ENCODE measurements at regions not wholly inside any gene's neighbourhood (a gene's known extent, or its start where the extent isn't known, plus 50 kb on each side); places are given as distances from the start of the nearest gene placed in this dataset.

GRCh38 chr1:218526198-218526580 is 181.1 kb downstream of the TGFB2 start:
- no peak for DNase-seq

DNA sequence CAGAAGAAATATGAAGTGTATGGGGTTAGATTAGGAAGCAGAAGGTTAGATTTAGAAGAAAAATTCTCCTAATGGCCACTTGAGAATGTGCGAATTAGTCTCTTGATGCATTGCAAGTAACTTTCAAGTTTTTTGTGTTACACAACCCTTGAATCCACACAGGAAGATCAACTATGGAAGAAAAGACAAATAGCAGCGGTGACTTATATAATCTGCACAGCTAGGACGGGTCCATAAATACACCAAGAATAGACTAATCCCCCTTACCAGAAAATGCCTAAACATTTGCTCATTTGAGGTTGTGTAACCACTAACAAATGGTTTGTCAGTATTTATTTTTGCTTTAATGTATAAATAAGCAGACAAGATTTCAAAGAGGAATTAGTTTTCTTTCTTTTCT is 182.6 kb downstream of the TGFB2 start:
- DNase-seq: no peak

DNA sequence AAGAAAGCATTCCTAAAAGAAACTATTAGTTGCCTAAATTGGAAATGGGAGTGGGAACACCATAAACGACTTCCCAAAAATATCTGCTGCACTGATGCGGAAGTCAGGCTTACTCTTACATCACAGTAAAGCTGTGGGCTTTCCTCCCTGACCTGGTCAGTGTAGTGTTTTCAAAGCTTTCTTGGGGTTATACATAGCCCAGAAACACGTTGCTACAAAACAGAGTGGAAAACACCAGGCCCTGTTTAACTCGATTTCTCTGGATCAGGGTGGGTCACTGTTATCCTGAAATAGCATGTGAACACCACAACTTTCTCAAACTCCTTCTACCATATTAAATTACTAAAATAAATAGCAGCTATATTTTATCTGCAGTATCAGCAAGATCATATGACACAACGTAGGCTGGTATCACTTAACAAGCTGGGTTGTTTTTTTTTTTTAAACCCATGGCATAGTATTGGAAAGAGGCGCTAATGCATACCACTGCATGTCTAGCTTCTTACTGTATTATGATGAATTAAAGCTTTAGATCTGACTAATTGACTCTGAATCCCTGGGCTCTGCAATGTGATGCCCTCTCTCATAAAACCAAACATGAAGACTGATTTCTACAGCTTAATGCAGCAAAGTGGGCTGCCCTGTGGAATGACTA is 184.6 kb downstream of the TGFB2 start:
- peak; percentile 12 for DNase-seq

GRCh38 chr1:218531936-218532335 is 186.8 kb downstream of the TGFB2 start:
- DNase-seq: no peak

DNA sequence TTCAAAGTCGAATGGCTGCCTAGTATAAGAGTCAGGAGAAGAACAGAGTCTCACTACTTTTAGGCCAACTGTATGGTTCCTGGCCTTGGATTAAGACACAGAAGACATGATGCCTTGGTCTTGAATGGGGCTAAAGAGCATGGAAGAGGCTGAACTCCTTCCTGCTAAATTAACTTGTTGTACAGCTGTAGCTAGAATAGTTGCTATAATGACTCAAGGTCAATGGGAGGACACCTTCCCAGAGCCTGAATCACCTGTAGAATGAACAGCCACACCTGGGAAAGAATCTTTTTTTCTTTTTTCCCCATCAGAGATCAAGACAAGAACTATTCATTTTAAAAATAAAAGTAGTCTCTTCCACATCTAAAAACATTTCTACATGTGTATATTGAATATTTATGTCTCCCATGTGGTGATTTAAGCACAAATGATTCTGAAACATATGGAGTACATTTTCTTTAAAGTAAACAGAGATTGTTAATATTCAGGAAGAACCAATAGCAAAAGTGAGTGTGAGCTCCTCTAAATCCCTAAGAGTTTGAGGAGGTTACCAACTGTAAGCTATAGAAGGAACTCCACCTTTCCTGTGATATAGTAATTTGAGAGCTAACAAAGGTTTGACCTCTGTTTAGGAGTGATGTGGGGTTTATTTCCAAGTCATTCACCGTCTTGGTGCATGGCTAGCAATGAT is 191.3 kb downstream of the TGFB2 start:
- DNase-seq: peak; percentile 22

- no peak for DNase-seq
Observed at GRCh38 chr1:218537122-218537913, 192.2 kb downstream of the TGFB2 start.

GRCh38 chr1:218538341-218538740 is 193.2 kb downstream of the TGFB2 start:
- DNase-seq: no peak

DNA sequence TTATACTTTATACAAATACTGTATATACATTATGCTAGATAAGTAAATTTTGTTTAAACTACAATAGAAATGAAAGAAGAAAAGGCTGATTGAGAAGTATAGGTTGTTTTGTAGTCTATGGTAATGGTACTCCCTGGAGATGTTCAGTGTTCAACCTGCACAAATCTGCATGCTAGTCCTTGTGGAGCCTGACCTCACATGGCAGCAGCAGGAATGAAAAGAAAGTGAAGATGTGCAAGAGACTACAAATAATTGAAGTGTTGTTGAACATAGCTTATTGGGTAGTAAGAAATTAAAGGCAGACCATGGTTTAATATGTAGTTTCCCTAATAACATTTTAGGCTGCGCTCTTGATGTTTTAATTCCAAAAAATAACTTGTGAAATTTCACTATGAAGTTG is 201.2 kb downstream of the TGFB2 start:
- DNase-seq: no peak

DNA sequence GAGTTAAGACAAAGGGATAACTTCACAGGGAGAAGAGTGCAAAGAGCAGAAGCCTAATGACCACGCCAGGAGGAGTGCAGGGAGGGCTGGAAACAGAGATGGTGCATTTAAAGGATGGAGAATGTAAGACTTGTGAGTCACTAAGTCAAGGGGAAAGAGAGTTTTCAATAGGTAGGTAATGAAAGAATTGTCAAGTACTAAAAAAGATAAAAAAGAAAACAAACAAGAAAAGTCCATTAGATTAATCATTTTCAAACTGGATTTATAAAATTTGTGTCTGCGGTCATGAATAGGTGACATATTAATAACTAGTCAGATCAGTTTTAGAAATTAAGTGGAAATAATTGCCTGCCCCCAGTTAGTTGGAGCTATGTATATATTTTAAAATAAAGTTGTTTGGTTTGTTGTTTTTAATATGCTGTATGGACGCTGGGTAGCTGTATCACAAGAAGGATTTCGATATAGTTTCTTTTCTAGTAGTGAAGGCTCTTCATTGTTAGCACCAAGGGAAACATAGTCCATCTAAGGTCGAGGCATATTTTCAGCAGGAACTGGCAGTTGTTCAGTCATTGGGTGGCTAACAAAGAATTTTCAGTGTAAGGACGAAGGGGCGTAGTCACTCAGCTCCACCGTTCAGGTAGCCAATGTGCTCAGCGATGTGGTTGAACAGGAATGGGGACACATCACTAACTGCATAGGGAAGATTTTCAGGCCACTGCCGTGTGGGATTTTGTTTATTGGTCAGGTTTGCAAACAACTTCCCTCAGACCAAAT is 203.0 kb downstream of the TGFB2 start:
- DNase-seq: no peak

DNA sequence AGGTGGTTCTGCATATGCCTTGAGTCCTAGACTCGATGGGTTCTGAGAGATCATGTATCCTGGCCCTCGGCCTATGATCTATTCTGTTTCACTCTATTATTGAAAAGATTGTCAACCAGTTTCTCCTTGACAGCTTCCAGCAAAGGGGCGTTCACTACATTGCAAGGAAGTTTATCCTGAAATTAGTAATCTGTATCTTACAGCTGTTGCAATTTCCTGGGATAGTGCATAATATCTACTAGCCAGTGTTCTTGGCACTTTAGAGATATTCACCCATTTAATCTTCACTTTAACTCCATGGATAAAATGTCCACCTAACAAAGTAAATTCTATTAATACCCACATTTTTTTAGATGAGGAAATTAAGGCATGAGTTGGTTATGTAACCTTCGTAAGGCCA is 203.6 kb downstream of the TGFB2 start:
- no peak for DNase-seq

GRCh38 chr1:218553197-218553596 is 208.1 kb downstream of the TGFB2 start:
- no peak for DNase-seq

- no peak for DNase-seq
Observed at GRCh38 chr1:218556016-218556415, 210.9 kb downstream of the TGFB2 start.

GRCh38 chr1:218557731-218558130 is 212.6 kb downstream of the TGFB2 start:
- DNase-seq: peak; percentile 83

DNA sequence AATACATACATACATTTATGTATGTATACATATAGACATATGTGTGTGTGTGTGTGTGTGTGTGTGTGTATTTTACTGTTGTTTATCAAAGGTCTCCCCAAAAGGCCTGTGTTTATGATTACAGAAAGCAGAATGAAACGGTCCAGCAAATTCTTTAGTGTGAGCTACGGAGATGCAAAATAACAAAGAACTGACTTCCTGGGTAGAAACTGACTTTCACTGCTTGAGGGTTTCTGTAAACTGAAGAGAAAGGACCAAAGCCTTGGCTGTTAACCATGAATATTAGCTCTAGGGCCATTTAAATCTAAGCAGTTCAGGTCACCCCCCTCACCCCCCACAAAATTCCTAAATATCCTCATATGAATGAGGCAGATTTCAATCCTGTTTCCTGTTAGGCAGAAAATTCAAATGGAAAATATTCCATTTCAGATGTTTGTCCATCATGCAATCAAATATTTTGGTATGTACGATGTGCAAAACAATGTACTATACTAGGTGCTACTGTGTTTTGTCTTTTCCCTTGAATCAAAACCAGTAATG is 213.2 kb downstream of the TGFB2 start:
- peak; percentile 23 for DNase-seq

DNA sequence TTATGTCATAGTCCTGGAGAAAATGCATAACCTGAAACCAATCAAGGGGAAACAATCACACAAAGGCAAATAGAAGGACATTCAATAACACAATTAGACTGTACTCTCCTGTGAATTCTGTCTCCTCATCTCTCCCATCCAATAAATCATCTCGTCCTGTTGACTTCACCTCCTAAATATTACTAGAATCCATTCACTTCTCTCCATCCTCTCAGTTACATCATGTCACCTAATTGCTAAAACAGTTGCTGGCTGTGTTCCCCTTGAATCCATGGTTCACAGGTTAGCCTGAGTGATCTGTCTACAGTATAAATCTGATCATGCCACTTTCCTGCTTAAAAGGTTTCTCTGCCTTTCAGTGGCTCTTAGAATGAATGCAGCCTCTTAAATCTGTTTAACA is 220.2 kb downstream of the TGFB2 start:
- no peak for DNase-seq

DNA sequence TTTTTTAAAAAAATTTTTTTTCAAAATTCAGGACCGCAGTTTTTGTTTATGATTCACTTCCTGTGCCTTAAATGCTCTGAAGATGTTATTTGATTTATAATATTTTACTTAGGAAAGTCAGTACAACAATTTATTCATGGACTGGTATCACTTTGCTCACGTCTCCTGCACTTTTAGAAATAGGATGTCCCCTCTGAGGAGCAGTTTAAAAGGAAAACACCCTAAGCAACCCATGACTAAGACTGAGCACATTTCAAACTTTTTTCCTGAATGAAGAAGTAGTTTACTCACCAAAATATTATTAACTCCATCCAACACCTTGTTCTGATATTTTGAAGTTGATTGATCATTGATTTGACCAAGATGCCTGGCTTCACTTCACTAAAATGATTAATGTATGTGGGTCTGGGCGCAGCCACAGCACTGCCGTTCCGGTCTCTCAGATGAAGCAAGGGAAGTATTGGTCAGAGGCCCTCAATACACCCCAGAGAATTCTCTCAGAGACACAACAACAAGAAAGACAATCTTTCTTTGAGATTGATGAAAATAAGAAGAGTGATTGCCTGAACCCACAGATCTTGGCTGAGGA is 223.9 kb downstream of the TGFB2 start:
- DNase-seq: no peak

DNA sequence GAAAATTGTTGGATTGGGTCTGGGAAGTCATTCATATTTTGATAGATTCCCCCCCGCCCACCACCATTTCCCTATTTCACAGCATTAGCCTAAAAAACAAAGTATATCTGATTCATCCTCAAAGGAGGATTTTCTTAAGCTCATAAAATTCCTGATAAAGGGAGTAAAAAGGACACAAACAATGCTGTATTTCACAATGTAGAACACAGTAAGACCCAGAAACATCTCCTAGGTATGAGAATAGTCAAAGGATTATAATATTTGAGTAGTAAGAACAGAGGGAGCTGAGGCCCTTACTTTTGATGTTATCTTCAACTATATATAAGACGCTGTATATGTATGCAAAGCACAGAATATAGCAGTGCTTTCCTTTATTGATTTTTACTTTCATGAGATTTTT is 225.3 kb downstream of the TGFB2 start:
- no peak for DNase-seq

DNA sequence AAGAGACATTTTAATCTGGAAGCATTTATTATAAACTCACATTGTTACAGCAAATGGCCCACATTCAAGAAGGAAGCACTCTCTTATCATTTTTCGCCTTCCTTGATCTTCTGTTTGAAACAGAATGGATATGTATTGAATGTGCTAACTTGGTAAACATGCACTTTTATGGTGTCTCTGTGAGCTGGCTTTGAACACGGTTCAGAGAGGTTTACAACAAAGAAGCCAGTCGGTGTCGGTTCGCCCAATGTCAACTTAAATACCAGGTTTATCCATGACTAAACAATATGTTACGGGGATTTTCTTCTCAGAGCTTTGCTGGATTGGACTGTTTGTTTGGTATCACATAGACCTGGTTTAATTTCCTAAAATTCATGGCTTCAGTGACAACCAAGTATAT is 226.4 kb downstream of the TGFB2 start:
- DNase-seq: no peak

DNA sequence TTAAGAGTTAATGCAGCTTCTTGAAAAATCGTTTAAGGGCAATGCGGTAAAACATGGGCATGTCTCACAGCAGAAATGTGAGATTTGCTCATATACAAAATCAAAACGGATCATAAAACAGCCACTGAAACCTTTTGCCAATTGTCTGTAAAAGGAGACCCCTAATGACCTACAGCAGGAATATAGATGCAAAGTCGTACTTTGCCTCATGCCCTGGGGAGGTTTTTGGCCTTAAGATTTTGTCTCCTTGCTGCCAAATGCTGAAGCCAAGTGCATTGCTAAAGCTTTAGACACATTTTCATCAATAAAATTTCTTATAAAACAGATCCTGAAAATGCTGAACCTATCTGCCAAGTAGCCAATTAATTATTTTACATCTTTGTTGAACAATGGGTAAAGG is 226.9 kb downstream of the TGFB2 start:
- no peak for DNase-seq

DNA sequence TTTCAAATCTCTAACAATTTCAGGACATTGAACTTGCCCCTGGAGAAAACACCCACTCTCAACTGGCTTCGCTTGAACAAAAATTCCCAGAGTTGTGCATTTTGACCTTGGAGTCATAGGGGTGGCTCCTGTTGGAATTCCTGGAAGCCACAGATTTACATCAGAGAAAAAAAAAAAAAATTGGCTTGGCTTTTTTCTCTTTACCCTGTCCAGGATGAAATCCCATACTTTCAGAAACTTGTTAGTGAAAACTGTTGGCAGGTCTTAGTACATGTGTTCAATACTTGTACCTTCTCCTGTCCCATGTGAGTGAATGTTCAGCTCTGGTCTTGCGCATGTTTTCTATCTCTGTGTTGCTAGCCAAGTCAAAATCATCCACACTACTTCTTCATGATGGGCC is 228.8 kb downstream of the TGFB2 start:
- DNase-seq: no peak

GRCh38 chr1:218575079-218575478 is 229.9 kb downstream of the TGFB2 start:
- no peak for DNase-seq

GRCh38 chr1:218575856-218576255 is 230.7 kb downstream of the TGFB2 start:
- no peak for DNase-seq

- DNase-seq: no peak
Observed at GRCh38 chr1:218582646-218583045, 237.5 kb downstream of the TGFB2 start.

Measured in eye (tissue), 1 donor.